Neural cell (in vitro differentiated cells): ENCODE measurements at regions not wholly inside any gene's neighbourhood (a gene's known extent, or its start where the extent isn't known, plus 50 kb on each side); places are given as distances from the start of the nearest gene placed in this dataset.

ENCODE experiments used
- H2AFZ ChIP-seq: fragments of 200-600, 300-800 bp; sonication (generic), shearing (Covaris generic); 2 replicates; pipeline ENCODE4 v1.6.0; 2014; ENCODE audit warnings: low read depth, mild to moderate bottlenecking, antibody characterized with exemption, low read length, moderate library complexity
- H3F3A ChIP-seq: fragments of 200-600 bp; shearing (Covaris generic); 2 replicates; pipeline ENCODE4 v1.6.1; 2016; ENCODE audit warnings: mild to moderate bottlenecking, moderate library complexity, mixed read lengths, antibody characterized with exemption, low read length; ENCODE audit not compliant: insufficient read depth, poor library complexity, severe bottlenecking
- H3K27ac ChIP-seq: fragments of 200-600, 300-800 bp; sonication (generic), shearing (Covaris generic); 2 replicates; pipeline ENCODE4 v1.5.1; 2014; ENCODE audit warnings: mild to moderate bottlenecking, low read length, moderate library complexity
- H3K27me3 ChIP-seq: fragments of 300-800, 200-600 bp; sonication (generic), shearing (Covaris generic); 2 replicates; pipeline ENCODE4 v1.6.0; 2014; ENCODE audit warnings: mild to moderate bottlenecking, low read depth, low read length, moderate library complexity; ENCODE audit not compliant: insufficient read depth
- H3K36me3 ChIP-seq: fragments of 300-800, 200-600 bp; sonication (generic), shearing (Covaris generic); 2 replicates; pipeline ENCODE4 v1.5.1; 2014; ENCODE audit warnings: mild to moderate bottlenecking, antibody characterized with exemption, low read length, moderate library complexity; ENCODE audit not compliant: insufficient read depth
- H3K4me2 ChIP-seq: fragments of 300-800, 200-600 bp; sonication (generic), shearing (Covaris generic); 2 replicates; pipeline ENCODE4 v1.6.0; 2014; ENCODE audit warnings: mild to moderate bottlenecking, low read length
- H3K4me3 ChIP-seq: fragments of 300-800, 200-600 bp; sonication (generic), shearing (Covaris generic); 2 replicates; pipeline ENCODE4 v1.5.1; 2014; ENCODE audit warnings: mild to moderate bottlenecking, low read length, moderate library complexity
- H3K79me2 ChIP-seq: fragments of 200-600 bp; shearing (Covaris generic); replicated peaks from 2 replicates; pipeline ENCODE4 v1.6.0; 2014; ENCODE audit warnings: mild to moderate bottlenecking, low read length, moderate library complexity; ENCODE audit not compliant: insufficient read depth
- H3K9ac ChIP-seq: fragments of 300-800, 200-600 bp; sonication (generic), shearing (Covaris generic); 2 replicates; pipeline ENCODE4 v1.6.1; 2016; ENCODE audit warnings: mild to moderate bottlenecking, low read length, mixed read lengths
- H3K9me2 ChIP-seq: fragments of 200-600 bp; shearing (Covaris generic); 2 replicates; pipeline ENCODE4 v1.6.1; 2016; ENCODE audit warnings: mild to moderate bottlenecking, low read length, mixed read lengths; ENCODE audit not compliant: insufficient read depth
- H3K9me3 ChIP-seq: fragments of 200-600, 300-800 bp; sonication (generic), shearing (Covaris generic); 2 replicates; pipeline ENCODE4 v1.6.1; 2016; ENCODE audit warnings: mild to moderate bottlenecking, mixed run types, low read length, moderate library complexity, mixed read lengths
- H4K20me1 ChIP-seq: fragments of 200-600 bp; shearing (Covaris generic); 2 replicates; pipeline ENCODE4 v1.6.1; 2016; ENCODE audit warnings: mild to moderate bottlenecking, mixed run types; ENCODE audit not compliant: insufficient read depth
- CTCF ChIP-seq: fragments of 450-650 bp; IDR thresholded peaks from 2 replicates; pipeline ENCODE4 v1.5.1; 2014; ENCODE audit warnings: antibody characterized with exemption, mild to moderate bottlenecking, moderate library complexity; ENCODE audit not compliant: poor library complexity, severe bottlenecking
- EP300 ChIP-seq: fragments of 450-650 bp; conservative IDR thresholded peaks from 2 replicates; pipeline ENCODE4 v1.6.1; 2014; ENCODE audit warnings: antibody characterized with exemption, mild to moderate bottlenecking, moderate library complexity; ENCODE audit not compliant: poor library complexity, severe bottlenecking
- EZH2 ChIP-seq: fragments of 200-600, 300-800 bp; shearing (Covaris generic), sonication (generic); IDR thresholded peaks from 2 replicates; pipeline ENCODE4 v1.6.1; 2014; ENCODE audit warnings: antibody characterized with exemption, low read length, borderline replicate concordance, mild to moderate bottlenecking; ENCODE audit not compliant: insufficient read depth, poor library complexity, severe bottlenecking
- MXI1 ChIP-seq: fragments of 450-650 bp; conservative IDR thresholded peaks from 2 replicates; pipeline ENCODE4 v1.6.1; 2014; ENCODE audit warnings: antibody characterized with exemption, mild to moderate bottlenecking; ENCODE audit not compliant: poor library complexity, severe bottlenecking
- POLR2AphosphoS5 ChIP-seq: IDR thresholded peaks from 2 replicates; pipeline ENCODE4 v1.6.1; 2012
- RAD21 ChIP-seq: fragments of 450-650 bp; conservative IDR thresholded peaks from 2 replicates; pipeline ENCODE4 v1.6.1; 2014; ENCODE audit warnings: antibody characterized with exemption, mild to moderate bottlenecking, moderate library complexity
- SMC3 ChIP-seq: fragments of 450-650 bp; conservative IDR thresholded peaks from 2 replicates; pipeline ENCODE4 v1.6.1; 2014; ENCODE audit warnings: antibody characterized with exemption, mild to moderate bottlenecking, moderate library complexity; ENCODE audit not compliant: poor library complexity
- TAF1 ChIP-seq: IDR thresholded peaks from 2 replicates; pipeline ENCODE4 v1.6.1; 2012; ENCODE audit warnings: low read depth
- TF ChIP-seq, protein P1 (sequence below): IDR thresholded peaks from 2 replicates; pipeline ENCODE4 v1.6.1; 2012; ENCODE audit warnings: borderline replicate concordance

DNA sequence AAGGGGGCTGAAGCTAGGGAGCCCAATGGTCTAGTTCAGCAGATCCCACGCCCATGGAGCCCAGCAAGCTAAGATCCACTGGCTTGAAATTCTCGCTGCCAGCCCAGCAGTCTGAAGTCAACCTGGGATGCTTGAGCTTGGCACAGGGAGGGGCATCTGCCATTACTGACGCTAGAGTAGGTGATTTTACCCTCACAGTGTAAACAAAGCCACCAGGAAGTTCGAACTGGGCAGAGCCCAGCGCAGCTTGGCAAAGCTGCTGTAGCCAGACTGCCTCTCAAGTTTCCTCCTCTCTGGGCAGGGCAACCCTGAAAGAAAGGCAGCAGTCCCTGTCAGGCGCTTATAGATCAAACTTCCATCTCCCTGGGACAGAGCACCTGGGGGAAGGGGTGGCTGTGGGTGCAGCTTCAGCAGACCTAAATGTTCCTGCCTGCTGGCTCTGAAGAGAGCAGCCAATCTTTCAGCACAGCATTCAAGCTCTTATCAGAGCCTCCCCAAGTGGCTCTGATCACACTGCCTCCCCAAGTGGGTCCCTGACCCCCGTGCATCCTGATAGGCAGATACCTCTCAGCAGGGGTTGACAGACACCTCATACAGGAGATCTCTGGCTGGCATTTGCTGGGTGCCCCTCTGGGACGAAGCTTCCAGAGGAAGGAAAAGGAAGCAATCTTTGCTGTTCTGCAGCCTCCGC, 167.8 kb downstream of the CCDC71L start:
- peaks cover 3% of the 10 kb centered on the region for H3K9me3 ChIP-seq
- no peaks in the 10 kb centered on the region for H3K79me2 ChIP-seq
- no peaks in the 10 kb centered on the region for H3K27me3 ChIP-seq
- H3K9me2 ChIP-seq, result no peaks in the 10 kb centered on the region
- no peak overlapping the region for H3K4me3 ChIP-seq
- TF ChIP-seq POLR2AphosphoS5 (no peak), CTCF (no peak), EP300 (no peak), SMC3 (no peak), MXI1 (no peak), TAF1 (no peak)
- TF ChIP-seq, protein P1, sequence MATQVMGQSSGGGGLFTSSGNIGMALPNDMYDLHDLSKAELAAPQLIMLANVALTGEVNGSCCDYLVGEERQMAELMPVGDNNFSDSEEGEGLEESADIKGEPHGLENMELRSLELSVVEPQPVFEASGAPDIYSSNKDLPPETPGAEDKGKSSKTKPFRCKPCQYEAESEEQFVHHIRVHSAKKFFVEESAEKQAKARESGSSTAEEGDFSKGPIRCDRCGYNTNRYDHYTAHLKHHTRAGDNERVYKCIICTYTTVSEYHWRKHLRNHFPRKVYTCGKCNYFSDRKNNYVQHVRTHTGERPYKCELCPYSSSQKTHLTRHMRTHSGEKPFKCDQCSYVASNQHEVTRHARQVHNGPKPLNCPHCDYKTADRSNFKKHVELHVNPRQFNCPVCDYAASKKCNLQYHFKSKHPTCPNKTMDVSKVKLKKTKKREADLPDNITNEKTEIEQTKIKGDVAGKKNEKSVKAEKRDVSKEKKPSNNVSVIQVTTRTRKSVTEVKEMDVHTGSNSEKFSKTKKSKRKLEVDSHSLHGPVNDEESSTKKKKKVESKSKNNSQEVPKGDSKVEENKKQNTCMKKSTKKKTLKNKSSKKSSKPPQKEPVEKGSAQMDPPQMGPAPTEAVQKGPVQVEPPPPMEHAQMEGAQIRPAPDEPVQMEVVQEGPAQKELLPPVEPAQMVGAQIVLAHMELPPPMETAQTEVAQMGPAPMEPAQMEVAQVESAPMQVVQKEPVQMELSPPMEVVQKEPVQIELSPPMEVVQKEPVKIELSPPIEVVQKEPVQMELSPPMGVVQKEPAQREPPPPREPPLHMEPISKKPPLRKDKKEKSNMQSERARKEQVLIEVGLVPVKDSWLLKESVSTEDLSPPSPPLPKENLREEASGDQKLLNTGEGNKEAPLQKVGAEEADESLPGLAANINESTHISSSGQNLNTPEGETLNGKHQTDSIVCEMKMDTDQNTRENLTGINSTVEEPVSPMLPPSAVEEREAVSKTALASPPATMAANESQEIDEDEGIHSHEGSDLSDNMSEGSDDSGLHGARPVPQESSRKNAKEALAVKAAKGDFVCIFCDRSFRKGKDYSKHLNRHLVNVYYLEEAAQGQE, result no peak
- no peak overlapping the region for H2AFZ ChIP-seq
- H3K9ac ChIP-seq, result no peak overlapping the region
- no peaks in the 10 kb centered on the region for H3F3A ChIP-seq
- no peaks in the 10 kb centered on the region for H3K36me3 ChIP-seq
- no peaks in the 10 kb centered on the region for H4K20me1 ChIP-seq
- no peak overlapping the region for H3K4me2 ChIP-seq
- H3K27ac ChIP-seq, result no peak overlapping the region

- Histone ChIP-seq H3K27me3 (no peaks in the 10 kb centered on the region), H3F3A (no peaks in the 10 kb centered on the region), H3K36me3 (no peaks in the 10 kb centered on the region), H3K9me3 (peaks cover 3% of the 10 kb centered on the region), H3K27ac (no peak overlapping the region), H3K9me2 (no peaks in the 10 kb centered on the region), H4K20me1 (no peaks in the 10 kb centered on the region), H3K4me3 (no peak overlapping the region), H3K4me2 (no peak overlapping the region), H2AFZ (no peak overlapping the region), H3K79me2 (no peaks in the 10 kb centered on the region), H3K9ac (no peak overlapping the region)
- no peak for TF ChIP-seq CTCF
- no peak for TF ChIP-seq EP300
- TF ChIP-seq, protein P1, result no peak
- TF ChIP-seq TAF1, result no peak
- TF ChIP-seq POLR2AphosphoS5, result no peak
- TF ChIP-seq MXI1, result no peak
- no peak for TF ChIP-seq EZH2
- TF ChIP-seq SMC3, result no peak
- no peak for TF ChIP-seq RAD21
Measured at GRCh38 chr7:106488465-106488864, 172.5 kb downstream of the CCDC71L start.
